Activated T-cell treated with anti-CD3 and anti-CD28 coated beads, Interleukin-2, amount 50 U/mL, for 24 hours (primary cell): ENCODE measurements at regions not wholly inside any gene's neighbourhood (a gene's known extent, or its start where the extent isn't known, plus 50 kb on each side); places are given as distances from the start of the nearest gene placed in this dataset.
"Not testable (repeated sequence)": the region's sequence is repeated elsewhere in the genome, so short reads cannot be mapped to it uniquely, and the experiment has no call there.

Source experiments
- DNase-seq: peaks from one replicate; pipeline ENCODE4 v3.0.0-alpha.2; 2020
- H3K27ac Mint-ChIP-seq: 2 replicates; pipeline ENCODE4 v1.8.0; 2020; ENCODE audit warnings: mild to moderate bottlenecking, mixed read lengths
- H3K27me3 Mint-ChIP-seq: 2 replicates; pipeline ENCODE4 v1.8.0; 2020; ENCODE audit warnings: mixed read lengths
- H3K36me3 Mint-ChIP-seq: 2 replicates; pipeline ENCODE4 v1.8.0; 2020; ENCODE audit warnings: low read depth, mixed read lengths
- H3K4me1 Mint-ChIP-seq: 2 replicates; pipeline ENCODE4 v1.8.0; 2020; ENCODE audit warnings: low read depth, mixed read lengths
- H3K4me3 Mint-ChIP-seq: 2 replicates; pipeline ENCODE4 v1.8.0; 2020; ENCODE audit warnings: mild to moderate bottlenecking, moderate library complexity, mixed read lengths
- H3K9me3 Mint-ChIP-seq: 2 replicates; pipeline ENCODE4 v1.8.0; 2020; ENCODE audit warnings: mixed read lengths

DNA sequence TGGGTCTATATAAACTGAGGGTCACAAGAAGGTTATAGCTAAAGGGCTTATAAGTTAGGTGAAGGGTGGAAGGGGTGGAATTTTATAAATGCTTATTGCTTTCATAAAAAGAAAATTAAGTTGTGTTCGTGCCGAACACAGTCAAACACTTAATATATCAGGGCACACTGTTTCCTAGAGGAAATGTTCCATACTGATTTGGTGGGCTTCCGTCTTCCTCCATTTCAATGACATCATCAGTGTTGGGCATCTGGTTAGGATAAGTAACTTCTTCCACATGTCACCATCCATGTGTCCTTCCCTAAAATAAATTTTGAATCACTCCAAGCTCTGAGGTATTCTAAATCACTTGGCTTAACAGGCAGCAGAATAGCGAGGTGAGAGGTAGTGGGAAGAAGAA, 466.4 kb downstream of the MED13L start:
- H3K36me3 Mint-ChIP-seq, result no peaks in the 10 kb centered on the region
- no peak for DNase-seq
- no peak overlapping the region for H3K27ac Mint-ChIP-seq
- peaks cover 11% of the 10 kb centered on the region for H3K9me3 Mint-ChIP-seq
- no peak overlapping the region for H3K4me3 Mint-ChIP-seq
- peaks cover 5% of the 10 kb centered on the region for H3K27me3 Mint-ChIP-seq
- H3K4me1 Mint-ChIP-seq, result no peaks in the 10 kb centered on the region

DNA sequence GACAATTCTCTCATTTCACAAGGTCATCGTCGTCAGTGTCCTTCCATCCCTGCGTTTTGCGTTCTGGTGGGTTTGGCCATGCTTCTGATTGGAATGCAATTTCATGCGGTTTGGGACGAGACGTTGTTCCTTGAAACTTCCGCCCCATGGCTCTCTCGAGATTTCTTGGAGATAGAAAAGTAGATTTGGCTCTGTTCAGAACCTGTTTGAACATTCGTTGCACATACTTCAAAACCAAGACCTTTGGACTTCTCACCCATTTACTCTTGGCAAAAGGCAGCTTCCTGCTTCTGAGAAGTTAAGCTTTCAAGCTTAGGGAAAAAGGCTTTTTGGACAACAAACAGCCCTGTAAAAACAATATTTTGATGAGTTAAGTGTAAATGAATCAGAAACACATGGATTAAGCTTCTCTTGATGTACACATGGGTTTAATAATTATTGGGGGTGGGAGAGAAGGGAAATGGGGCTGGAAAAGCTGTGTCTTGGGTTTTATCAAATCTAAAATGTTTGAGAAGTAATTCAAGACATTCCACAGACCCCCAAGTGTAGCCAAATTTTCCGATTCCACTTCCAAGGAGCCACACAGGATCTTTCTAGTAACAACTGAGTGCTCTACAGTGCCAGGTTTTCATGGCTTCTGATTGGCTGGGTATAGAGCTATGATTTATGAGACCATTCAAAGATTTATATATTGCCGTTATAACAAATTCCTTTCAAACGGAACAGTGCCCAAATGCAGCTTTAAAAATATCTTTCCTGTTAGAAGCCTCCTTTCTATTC, 467.2 kb downstream of the MED13L start:
- Mint-ChIP-seq H3K4me3 (no peak overlapping the region), H3K27me3 (peaks cover 5% of the 10 kb centered on the region), H3K36me3 (no peaks in the 10 kb centered on the region), H3K4me1 (no peaks in the 10 kb centered on the region), H3K27ac (no peak overlapping the region), H3K9me3 (peaks cover 11% of the 10 kb centered on the region)
- DNase-seq, result no peak

DNA sequence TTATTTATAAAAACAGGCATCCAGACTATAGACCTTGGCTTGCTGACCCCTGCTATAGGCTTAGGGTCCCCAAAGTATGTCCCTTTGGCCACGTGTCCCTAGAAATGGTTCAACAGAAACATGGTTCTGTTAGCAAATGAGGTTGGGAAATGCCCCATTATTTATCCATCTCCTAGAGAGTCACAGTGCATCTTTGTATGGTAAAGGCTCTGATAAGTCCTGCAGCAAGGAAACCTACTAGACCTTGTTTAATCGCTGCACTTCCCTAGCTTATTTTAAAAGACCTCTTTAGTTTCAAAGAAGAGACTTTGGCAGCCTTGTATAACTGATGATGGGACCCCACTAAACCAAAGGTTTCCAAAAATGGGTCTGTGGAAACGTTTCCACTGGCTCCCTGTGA, 471.5 kb downstream of the MED13L start:
- no peak overlapping the region for H3K27ac Mint-ChIP-seq
- no peak overlapping the region for H3K4me3 Mint-ChIP-seq
- no peak for DNase-seq
- H3K36me3 Mint-ChIP-seq, result no peaks in the 10 kb centered on the region
- peaks cover 2% of the 10 kb centered on the region for H3K9me3 Mint-ChIP-seq
- H3K27me3 Mint-ChIP-seq, result peaks cover 5% of the 10 kb centered on the region
- H3K4me1 Mint-ChIP-seq, result no peaks in the 10 kb centered on the region

DNA sequence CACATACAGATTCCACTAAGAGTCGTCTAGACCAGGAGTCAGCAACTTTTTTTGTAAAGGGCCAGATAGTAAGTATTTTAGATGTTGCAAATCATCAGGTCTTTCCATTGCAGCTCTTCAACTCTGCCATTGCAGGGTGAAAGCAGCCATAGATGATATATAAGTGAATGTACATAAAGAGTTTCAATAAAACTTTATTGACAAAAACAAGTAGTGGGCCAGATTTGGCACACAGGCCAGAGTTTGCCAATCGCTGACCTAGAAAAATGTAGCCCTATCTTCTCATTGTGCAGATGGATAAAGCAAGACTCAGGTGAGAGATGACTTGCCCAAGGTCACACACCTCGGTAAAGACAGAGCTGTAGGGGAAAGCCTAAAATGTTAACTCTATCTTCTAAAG, 474.7 kb downstream of the MED13L start:
- no peaks in the 10 kb centered on the region for H3K36me3 Mint-ChIP-seq
- no peak overlapping the region for H3K4me3 Mint-ChIP-seq
- DNase-seq, result no peak
- H3K27me3 Mint-ChIP-seq, result no peaks in the 10 kb centered on the region
- H3K4me1 Mint-ChIP-seq, result no peaks in the 10 kb centered on the region
- H3K27ac Mint-ChIP-seq, result no peak overlapping the region
- H3K9me3 Mint-ChIP-seq, result peaks cover 2% of the 10 kb centered on the region

DNA sequence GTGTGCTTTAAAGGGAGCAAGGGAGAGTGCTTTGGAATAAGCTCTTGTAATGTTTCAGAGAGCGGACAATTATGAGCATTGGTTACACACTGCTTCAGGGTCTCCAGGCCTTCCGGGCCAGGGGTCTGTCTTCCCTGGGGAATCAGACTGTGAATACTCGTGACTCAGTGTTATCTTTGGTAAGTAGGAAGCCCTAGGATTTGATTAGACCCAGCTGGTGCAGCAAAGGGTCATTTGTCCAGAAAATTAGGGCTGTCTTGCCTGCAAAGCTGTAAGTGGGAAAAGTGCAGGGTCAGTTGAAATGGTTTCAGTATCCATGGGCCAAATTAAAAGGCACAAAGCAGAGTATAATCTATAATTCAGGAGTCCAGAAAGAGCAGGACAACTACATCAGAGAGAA, 475.6 kb downstream of the MED13L start:
- DNase-seq, result no peak
- Mint-ChIP-seq H3K27me3 (no peaks in the 10 kb centered on the region), H3K9me3 (peaks cover 2% of the 10 kb centered on the region), H3K4me1 (no peaks in the 10 kb centered on the region), H3K4me3 (no peak overlapping the region), H3K27ac (no peak overlapping the region), H3K36me3 (no peaks in the 10 kb centered on the region)

DNA sequence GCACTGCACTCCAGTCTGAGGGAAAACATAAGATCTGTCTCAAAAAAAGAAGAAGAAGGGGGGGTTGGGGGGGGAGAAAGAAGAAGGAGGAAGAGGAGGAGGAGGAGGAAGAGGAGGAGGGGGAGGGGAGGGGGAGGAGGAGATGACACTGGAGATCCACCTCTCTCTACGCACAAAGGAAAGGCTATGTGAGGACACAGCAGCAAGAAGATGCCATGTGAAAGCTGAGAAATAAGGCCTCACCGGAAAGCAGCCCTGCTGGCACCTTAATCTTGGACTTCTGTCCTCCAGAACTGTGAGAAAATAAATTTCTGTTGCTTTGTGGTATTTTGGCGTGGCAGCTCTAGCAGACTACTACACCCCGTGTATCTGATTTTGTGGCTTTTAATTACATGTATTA, 477.9 kb downstream of the MED13L start:
- no peak for DNase-seq
- no peaks in the 10 kb centered on the region for H3K36me3 Mint-ChIP-seq
- no peak overlapping the region for H3K27ac Mint-ChIP-seq
- H3K4me1 Mint-ChIP-seq, result no peaks in the 10 kb centered on the region
- no peaks in the 10 kb centered on the region for H3K9me3 Mint-ChIP-seq
- H3K27me3 Mint-ChIP-seq, result no peaks in the 10 kb centered on the region
- no peak overlapping the region for H3K4me3 Mint-ChIP-seq

DNA sequence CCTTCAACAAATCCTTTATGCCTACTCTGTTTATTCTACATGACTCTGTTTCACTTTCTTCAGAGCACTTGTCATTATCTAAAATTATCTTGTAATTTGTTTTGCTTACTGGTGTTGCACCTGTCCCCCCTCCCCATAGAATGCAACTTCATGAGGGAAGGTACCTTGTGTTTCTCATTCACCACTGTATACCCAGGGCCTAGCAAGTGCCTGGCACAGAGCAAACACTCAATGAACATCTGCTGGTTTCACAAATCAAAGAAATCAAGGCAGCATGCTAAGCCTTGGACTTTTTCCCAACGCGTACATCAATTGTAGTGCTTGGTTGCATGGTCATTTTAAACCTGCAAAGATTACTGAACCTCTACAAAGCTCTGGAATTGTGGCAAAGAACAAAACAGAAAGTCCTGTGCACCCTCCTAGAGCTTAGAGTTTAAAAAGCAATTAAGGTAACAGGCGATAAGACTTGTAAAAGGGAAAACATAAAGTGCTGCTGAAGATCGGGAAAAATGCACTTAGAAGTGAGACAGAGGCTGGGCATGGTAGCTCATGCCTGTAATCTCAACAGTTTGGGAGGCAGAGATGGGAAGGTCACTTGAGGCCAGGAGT, 479.1 kb downstream of the MED13L start:
- H3K36me3 Mint-ChIP-seq, result no peaks in the 10 kb centered on the region
- H3K9me3 Mint-ChIP-seq, result no peaks in the 10 kb centered on the region
- no peak overlapping the region for H3K27ac Mint-ChIP-seq
- DNase-seq, result no peak
- H3K27me3 Mint-ChIP-seq, result no peaks in the 10 kb centered on the region
- no peak overlapping the region for H3K4me3 Mint-ChIP-seq
- no peaks in the 10 kb centered on the region for H3K4me1 Mint-ChIP-seq

DNA sequence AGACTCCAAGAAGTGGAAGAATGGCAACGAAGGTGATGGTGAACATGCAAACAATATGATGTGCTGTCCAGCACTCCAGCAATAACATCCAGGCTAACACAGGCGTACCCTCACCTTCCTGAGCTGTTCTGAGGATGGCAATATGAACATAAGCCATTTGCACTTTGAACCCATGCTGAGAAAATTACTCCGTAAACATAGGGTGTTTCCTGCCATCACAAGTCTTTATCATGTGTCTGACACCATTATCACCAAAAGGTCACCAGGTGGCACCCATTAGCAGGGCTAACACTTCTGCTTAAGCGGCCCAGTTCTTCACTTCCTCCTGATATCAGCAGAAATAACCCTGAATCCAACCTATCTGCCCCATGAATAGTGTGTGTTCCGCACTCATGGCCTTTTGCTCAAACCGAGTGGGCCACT, 482.8 kb downstream of the MED13L start:
- Mint-ChIP-seq H3K4me1 (no peaks in the 10 kb centered on the region), H3K27me3 (peaks cover 12% of the 10 kb centered on the region), H3K27ac (no peak overlapping the region), H3K9me3 (no peaks in the 10 kb centered on the region), H3K36me3 (no peaks in the 10 kb centered on the region), H3K4me3 (no peak overlapping the region)
- DNase-seq, result no peak

DNA sequence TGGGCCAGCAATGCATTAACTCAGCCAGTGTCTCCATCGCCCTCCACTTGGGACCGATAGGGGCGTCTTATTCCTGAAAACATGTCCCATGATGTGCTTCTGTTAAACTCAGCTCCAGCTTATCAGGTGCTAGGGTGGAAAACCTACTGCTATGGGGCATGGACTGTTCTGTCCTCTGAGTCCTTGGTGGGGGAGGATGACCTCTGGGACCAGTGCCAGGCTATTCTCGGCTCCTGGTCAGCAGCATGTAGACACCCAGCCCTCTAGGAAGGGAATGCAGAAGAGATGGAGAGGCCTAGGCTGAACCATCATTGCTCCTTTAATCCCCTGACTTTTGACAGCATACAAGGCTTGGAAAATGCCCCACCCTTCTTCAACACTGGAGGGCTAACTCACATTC, 486.2 kb downstream of the MED13L start:
- Mint-ChIP-seq H3K4me3 (no peak overlapping the region), H3K4me1 (no peaks in the 10 kb centered on the region), H3K36me3 (no peaks in the 10 kb centered on the region), H3K27me3 (peaks cover 13% of the 10 kb centered on the region), H3K27ac (no peak overlapping the region), H3K9me3 (no peaks in the 10 kb centered on the region)
- DNase-seq, result no peak

DNA sequence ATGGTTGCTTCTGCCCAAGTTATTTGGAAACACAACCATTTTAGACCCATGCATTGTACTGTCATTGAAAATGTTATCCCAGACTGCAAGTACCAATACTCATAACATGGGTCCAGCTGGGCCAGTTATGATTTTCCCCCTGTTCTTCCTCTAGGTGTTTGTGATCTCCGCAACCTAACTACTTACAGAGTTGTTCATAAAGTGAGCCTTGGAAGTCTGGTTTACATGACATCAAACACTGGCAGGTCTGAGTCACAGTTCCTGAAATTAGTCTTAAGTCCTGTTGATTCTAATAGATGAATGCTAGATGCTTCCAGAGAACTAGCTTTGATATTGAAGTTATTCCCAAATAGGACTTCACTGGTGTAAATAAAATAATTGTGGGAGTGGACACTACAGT, 487.0 kb downstream of the MED13L start:
- no peaks in the 10 kb centered on the region for H3K4me1 Mint-ChIP-seq
- H3K27me3 Mint-ChIP-seq, result peaks cover 13% of the 10 kb centered on the region
- no peak for DNase-seq
- H3K4me3 Mint-ChIP-seq, result no peak overlapping the region
- H3K36me3 Mint-ChIP-seq, result no peaks in the 10 kb centered on the region
- no peak overlapping the region for H3K27ac Mint-ChIP-seq
- H3K9me3 Mint-ChIP-seq, result no peaks in the 10 kb centered on the region

DNA sequence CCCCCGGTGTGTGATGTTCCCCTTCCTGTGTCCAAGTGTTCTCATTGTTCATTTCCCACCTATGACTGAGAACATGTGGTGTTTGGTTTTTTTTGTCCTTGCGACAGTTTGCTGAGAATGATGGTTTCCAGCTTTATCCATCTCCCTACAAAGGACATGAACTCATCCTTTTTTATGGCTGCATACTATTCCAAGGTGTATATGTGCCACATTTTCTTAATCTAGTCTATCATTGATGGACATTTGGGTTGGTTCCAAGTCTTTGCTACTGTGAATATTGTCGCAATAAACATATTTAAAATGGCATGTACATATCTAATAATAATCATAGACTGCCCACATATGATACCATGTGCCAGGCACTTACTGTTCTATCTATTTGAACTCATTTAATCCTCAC, 491.0 kb downstream of the MED13L start:
- not testable (repeated sequence) for DNase-seq, H3K4me3 Mint-ChIP-seq, H3K27me3 Mint-ChIP-seq, H3K4me1 Mint-ChIP-seq, H3K9me3 Mint-ChIP-seq, H3K27ac Mint-ChIP-seq, H3K36me3 Mint-ChIP-seq

DNA sequence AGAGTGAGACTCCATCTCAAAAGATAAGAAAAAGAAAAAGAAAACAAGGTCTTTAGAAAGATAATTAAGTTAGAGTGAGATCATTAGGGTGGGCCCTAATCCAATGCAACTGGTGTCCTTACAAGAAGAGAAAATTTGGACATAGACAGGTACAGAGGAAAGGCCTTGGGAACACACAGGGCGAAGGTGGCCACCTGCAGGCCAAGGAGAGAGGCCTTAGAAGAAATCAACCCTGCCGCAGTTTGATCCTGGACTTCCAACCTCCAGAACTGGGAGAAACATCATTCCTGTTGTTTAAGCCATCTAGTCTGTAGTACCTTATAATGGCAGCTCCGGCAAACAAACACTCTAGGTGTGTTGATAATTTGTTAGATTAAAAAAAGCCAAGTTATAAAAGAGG, 491.9 kb downstream of the MED13L start:
- H3K27me3 Mint-ChIP-seq, result peaks cover 6% of the 10 kb centered on the region
- H3K36me3 Mint-ChIP-seq, result no peaks in the 10 kb centered on the region
- DNase-seq, result no peak
- H3K4me3 Mint-ChIP-seq, result no peak overlapping the region
- H3K27ac Mint-ChIP-seq, result no peak overlapping the region
- no peaks in the 10 kb centered on the region for H3K4me1 Mint-ChIP-seq
- no peaks in the 10 kb centered on the region for H3K9me3 Mint-ChIP-seq

DNA sequence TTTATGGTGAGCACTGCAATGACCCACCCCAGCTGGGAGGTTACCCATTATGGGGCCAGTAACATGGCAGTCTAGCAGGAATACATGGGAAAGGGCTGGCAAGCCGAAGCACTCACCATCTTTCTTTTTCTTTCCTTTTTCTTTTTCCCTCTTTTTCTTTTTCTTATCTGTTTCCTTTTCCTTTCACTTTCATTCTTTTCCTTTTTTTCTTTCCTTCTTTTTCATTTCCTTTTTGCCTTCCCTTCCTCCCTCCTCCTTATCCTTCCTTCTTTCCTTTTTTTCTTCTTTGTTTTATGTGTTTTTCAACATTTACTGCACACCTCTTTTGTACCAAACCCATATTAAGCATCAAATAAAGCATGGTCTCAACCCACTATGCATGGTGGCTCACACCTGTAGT, 501.1 kb downstream of the MED13L start:
- DNase-seq, result no peak
- Mint-ChIP-seq H3K27ac (no peak overlapping the region), H3K36me3 (no peaks in the 10 kb centered on the region), H3K9me3 (no peaks in the 10 kb centered on the region), H3K4me1 (no peaks in the 10 kb centered on the region), H3K27me3 (no peaks in the 10 kb centered on the region), H3K4me3 (no peak overlapping the region)

DNA sequence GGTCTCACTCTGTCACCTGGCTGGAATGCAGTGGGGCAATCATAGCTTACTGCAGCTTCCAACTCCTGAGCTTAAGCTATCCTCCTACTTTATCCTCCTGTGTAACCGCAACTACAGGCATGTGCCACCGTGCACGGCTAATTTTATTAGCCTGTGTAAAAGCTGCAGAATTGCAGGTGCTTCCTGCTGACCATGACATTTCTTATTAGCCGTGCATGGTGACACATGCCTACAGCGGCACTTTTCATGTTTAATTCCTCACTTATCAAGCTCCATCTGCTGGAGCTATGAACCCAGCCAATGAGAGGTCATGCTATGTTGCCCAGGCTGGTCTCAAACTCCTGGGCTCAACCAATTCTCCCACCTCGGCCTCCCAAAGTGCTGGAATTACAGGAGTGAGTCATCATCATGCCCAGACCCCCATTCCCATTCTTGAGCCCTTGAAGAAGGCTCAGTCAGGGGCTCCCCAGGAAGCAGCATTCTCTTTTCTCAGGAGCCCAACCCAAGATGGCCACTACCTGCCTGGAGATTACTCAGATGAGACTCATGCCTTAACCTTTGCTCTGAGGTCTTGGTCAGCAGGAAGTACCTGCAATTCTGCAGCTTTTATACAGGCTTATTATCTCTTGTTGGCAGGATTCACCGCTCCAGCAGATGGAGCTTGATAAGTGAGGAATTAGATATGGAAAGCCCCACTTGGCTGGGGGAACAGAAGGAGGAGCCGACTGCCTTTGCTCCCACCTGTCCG, 503.2 kb downstream of the MED13L start:
- no peak for DNase-seq
- Mint-ChIP-seq H3K27me3 (no peaks in the 10 kb centered on the region), H3K4me1 (no peaks in the 10 kb centered on the region), H3K36me3 (no peaks in the 10 kb centered on the region), H3K27ac (no peak overlapping the region), H3K4me3 (no peak overlapping the region), H3K9me3 (no peaks in the 10 kb centered on the region)

DNA sequence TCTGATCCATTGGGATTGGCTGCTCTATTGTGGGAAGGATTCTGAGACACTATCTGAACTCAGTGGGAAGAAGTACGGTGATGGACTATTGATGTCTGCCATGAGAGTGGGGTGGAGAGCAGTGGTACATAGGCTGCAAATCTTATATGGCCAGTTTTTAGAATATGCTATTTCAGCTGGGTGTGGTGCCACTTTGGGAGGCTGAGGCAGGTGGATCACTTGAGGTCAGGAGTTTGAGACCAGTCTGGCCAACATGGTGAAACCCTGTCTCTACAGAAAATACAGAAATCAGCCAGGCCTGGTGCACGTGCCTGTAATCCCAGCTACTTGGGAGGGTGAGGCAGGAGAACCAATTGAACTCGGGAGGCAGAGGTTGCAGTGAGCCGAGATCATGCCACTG, 505.9 kb downstream of the MED13L start:
- H3K27me3 Mint-ChIP-seq, result peaks cover 3% of the 10 kb centered on the region
- no peak for DNase-seq
- no peaks in the 10 kb centered on the region for H3K9me3 Mint-ChIP-seq
- H3K27ac Mint-ChIP-seq, result no peak overlapping the region
- no peaks in the 10 kb centered on the region for H3K36me3 Mint-ChIP-seq
- no peak overlapping the region for H3K4me3 Mint-ChIP-seq
- no peaks in the 10 kb centered on the region for H3K4me1 Mint-ChIP-seq
